GM23338 (cell line): ENCODE measurements at regions not wholly inside any gene's neighbourhood (a gene's known extent, or its start where the extent isn't known, plus 50 kb on each side); places are given as distances from the start of the nearest gene placed in this dataset.

Experiments used
- CTCF ChIP-seq, 2 experiments: fragments of 200-600 bp in 1 of 2; sonication (generic) in 1 of 2; conservative IDR thresholded peaks; 2 replicates each; pipeline versions ENCODE4 v1.5.1 to v1.6.1; 2016 to 2017; ENCODE audit warnings: antibody characterized with exemption in 2 of 2, low read depth in 2 of 2, mild to moderate bottlenecking in 2 of 2, moderate library complexity in 1 of 2
- EZH2 ChIP-seq: fragments of 200-600 bp; sonication (generic); IDR thresholded peaks from one replicate; pipeline ENCODE4 v1.8.0; 2017; ENCODE audit warnings: antibody characterized with exemption, mild to moderate bottlenecking, low read depth; ENCODE audit not compliant: unreplicated experiment
- JUNB ChIP-seq: IDR thresholded peaks from one replicate; pipeline ENCODE4 v1.6.1; 2016; ENCODE audit warnings: antibody characterized with exemption; ENCODE audit not compliant: unreplicated experiment
- REST ChIP-seq: IDR thresholded peaks from one replicate; pipeline ENCODE4 v1.6.1; 2018; ENCODE audit warnings: antibody characterized with exemption; ENCODE audit not compliant: unreplicated experiment
- STAT1 ChIP-seq: IDR thresholded peaks from one replicate; pipeline ENCODE4 v1.6.1; 2016; ENCODE audit warnings: antibody characterized with exemption; ENCODE audit not compliant: unreplicated experiment

- TF ChIP-seq CTCF (conservative IDR thresholded peaks at IDR 0.05; ENCODE audit: low read depth in 2 of 2) = no peak
- TF ChIP-seq EZH2 = no peak
- TF ChIP-seq JUNB = no peak
- no peak for TF ChIP-seq STAT1
- TF ChIP-seq REST = no peak
These were observed 391.1 kb downstream of the IDS start for GRCh38 chrX:149114001-149114400.
